T-helper 1 cell (primary cell): ENCODE measurements at regions not wholly inside any gene's neighbourhood (a gene's known extent, or its start where the extent isn't known, plus 50 kb on each side); places are given as distances from the start of the nearest gene placed in this dataset.
A peak's percentile ranks its signal among the peaks of the same experiment; 100 is the strongest.

Experiments used
- DNase-seq, 5 donors: peaks; one replicate each; pipeline ENCODE4 v3.0.0-alpha.2; 2012 to 2020

DNA sequence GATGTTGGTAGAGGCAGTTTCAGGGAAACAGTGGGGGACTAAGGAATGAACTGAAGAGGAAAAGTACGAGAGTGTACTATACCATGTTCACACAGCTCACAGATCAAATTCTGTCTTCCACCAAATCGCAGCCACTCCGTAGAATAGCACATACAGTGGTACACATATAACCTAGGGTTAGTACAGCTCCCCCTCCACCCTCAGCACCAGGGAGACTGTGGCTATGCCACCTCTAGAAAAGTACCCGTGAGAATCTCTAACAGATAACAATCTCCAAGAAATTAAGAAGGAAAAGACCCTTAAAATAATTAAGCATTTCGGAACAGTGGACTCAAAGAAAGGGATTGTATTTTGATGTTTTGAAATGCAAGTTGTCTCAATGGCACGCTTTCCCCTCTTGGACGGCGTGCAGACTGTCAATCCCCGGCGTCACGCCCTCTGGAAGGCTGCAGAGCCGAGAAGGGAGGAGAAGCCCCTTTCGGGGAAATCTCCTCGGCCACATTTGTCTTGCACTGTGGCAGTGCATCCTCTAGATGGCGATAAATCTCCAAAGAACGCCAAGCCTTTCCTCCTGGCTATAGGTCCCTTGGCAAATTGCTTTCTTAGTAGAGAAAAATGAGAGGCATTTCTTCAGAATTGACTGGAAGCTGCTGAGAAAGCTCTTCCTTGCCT, 345.0 kb downstream of the REEP3 start:
- DNase-seq: peak in 3 of 5 donors; percentile 4 to 20 (median 8)

DNA sequence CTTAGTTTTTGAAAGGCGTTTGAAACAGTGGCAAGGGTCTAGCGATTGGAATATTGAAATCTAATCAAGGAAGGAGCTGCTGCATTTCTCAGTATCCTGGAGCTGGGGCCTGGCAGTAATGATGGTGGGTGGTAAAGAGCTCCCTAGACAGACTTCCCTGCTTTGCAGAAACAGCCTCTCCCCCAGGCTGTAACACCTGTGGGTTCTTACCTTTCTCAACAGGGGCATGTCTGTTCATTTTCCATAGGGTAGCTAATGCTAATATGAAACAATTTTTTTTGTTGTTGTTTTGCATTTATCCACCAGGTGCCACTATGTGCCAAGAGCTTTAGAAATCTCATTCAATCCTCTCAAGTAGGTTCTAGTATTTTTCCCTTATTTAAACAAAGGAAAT, 345.5 kb downstream of the REEP3 start:
- DNase-seq: no peak

DNA sequence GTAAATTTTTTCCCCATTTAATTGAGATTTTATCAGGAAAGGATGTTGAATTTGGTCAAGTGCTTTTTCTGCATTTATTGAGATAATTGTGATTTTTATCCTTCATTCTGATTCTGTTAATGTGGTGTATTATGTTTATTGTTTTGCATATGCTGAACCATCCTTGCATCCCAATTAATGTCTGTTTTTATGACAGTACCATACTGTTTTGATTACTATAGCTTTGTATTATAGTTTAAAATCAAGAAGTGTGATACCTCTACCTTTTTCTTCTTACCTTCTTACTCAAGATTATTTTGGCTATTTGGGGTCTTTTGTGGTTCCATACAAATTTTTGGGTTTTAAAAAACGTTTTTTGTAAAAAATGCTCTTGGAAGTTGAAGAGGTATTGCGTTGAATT, 357.2 kb downstream of the REEP3 start:
- DNase-seq: no peak

DNA sequence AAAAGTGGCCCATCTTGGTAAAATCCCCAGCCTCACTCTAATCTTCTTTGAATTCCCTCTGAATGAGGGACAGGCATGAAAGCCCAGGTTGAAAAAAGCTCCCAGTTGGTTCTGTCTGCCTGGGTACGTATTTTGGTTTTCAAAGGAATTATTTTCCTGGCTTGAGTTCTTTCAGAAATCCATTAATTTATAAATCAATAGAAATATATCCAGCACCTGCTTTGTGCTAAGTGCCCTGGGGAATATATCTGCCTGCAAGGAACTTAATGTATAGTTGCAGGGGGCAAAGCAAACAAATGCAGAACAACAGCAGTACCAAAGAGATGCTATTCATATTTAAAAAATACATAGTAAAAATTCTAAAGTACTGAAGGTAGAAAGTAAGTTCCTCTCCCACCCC, 362.7 kb downstream of the REEP3 start:
- DNase-seq: no peak

DNA sequence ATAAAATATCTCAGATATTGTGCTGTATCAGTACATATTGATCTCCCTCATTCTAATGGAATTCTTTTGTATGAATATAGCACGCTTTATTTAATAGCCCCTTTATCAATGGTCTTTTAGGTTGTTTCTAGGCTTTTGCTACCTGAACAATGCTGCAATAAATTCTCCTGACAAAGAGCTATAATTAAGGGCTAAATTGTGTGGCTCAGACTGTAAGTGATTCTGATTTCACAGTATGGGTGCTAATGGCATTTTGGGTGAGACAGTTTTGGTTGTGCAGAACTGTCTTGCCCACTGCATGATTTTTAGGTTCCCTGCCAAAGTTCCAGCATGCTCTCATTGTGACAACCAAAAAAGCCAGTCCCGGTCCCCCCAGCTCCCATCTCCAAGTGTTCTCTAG, 363.2 kb downstream of the REEP3 start:
- no peak for DNase-seq

DNA sequence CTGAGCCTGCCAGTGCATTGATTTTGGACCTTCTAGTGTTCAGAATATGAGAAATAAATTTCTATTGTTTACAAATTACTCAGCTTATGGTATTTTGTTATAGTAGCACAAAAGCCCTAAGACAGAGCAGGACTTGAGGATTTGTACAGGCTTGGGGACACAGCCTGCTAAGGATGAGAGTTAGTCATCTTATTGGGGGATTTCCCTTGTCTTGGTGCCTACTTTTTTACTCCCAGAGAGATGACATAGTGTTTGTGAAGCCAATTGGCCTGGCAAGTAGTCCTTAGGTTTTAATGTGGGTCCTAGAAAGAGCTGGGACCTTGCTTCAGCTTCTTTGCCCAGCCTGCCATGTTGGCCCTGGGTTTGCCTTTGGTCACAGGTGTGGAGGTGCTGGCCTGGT, 364.0 kb downstream of the REEP3 start:
- no peak for DNase-seq

DNA sequence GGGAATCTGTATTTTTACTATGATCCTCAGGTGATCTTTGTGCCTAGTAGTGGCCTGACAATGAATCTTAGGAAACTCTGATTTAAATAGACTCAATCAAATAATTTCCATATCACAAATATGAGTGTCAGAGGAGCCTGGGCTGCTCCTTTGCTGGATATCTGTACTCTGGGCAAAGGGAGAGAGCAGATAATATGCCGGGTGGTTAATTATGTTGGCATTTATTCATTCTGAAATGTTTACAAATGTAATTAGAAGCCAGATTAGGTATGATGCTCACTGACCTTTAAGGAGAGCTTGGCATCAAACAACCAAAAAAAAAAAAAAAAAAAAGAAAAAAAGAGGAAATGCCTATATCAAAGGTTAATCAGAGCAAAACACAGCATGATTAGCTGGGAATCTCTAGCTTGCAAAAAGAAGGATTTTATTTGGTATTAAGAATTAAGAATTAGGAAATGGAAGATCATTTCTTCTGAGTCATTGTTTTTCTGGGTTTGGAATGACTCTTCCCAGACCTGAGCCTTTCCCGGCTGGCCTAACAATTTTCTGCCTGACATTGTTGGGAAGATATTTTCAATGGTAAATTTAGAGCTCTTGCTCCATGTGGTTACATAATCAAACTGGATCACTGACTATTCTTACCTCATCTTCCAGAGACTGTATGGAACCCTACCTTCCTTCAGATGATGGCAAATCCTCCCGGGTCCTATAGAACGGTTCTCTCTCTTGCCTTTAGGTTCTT, 365.3 kb downstream of the REEP3 start:
- no peak for DNase-seq

DNA sequence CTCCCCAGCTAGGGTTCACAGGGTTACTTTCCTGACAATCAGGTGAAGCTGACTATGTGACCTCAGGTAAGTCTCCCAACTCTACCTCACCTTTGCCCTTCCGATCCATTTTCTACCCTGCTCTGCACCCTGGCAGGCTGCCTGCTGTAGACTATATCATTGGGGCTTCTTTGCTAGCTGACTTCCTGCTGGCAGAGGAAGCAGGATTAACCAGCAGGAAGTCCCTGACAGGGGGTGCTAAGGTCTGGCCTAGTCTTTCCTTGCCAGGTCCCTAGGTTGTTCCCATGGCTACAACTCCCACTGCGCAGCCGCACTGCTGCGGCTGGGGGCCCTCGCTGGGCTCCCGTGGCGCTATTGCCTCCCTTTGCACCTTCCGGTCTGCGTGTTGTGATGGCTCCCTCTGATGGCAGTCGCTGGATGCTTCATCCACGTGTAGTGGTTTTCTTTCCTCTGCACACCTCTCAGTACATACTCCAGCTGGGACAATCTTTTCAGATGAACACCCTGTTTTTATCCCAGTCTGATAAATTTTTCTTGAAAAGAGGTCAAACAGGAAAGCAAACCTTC, 365.9 kb downstream of the REEP3 start:
- DNase-seq: no peak

DNA sequence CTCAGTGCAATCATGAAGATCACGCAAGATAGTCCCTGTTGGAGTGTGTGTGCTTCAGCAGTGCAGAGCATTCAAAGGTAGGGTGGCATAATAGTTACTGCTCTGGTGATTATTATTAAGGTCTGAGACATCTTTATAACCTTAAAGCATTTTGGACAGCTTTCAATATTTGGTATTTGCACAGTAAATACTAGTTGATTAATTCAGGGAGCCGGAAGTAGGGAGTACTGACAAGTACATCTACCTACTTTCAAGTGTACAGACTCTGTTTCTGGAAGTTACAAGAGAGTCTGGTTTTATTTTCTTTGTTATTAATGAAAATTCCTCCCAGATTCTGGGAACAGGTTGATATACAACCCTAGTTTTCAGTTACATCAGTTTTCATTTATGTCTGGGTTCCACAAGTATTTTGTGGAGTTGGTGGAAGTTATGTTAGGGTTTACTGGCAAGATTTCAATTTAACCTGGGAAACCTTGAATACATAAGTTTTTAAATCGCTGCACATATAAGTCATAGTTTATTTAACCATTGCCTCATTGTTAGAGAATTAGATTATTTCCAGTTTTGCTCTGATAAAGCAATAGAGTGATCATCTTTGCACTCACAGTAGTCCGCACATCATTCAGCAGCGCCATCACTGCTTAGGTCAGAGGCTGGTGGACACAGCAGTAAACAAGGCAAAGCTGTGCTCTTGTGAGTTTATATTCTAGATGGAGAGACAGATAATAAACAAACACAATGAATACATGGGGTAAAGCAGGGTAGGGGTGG, 366.6 kb downstream of the REEP3 start:
- no peak for DNase-seq

DNA sequence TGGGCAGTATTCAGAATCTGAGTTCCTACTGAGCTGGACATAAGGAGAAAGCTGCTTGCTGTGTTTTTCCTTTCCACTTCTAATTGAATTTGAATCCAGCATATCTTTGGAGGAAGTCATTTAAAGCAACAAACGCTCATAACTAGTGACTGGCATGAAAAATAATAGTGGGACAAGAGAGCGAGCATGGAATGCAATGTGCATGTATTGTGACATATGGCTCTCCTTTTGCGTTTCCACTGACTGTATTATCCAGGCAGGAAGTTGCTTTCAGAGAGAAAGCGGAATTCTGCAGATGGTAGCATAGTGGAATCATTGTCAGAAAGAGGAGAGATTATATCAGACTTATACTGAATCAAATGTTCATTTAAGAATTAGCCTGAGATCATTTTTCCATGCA, 368.6 kb downstream of the REEP3 start:
- DNase-seq: no peak

DNA sequence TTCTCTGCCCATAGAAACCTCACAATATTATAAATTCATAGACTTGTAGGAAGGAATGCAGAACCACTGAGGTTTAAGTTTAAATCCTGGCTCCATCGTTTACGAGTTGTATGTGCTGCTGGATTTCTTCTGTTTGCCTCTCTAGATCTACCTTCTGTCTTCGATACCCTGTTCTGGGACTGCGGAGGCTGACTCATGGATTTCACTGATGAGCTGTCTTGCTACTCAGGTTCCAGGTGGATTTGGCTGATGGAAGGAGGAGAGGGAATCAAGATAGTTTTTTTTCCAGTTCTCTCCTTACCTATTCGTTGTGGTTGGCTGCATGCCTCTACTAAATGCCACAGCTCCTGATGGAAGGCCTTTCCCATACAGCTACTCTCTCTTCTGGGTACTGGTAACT, 375.8 kb downstream of the REEP3 start:
- DNase-seq: no peak

DNA sequence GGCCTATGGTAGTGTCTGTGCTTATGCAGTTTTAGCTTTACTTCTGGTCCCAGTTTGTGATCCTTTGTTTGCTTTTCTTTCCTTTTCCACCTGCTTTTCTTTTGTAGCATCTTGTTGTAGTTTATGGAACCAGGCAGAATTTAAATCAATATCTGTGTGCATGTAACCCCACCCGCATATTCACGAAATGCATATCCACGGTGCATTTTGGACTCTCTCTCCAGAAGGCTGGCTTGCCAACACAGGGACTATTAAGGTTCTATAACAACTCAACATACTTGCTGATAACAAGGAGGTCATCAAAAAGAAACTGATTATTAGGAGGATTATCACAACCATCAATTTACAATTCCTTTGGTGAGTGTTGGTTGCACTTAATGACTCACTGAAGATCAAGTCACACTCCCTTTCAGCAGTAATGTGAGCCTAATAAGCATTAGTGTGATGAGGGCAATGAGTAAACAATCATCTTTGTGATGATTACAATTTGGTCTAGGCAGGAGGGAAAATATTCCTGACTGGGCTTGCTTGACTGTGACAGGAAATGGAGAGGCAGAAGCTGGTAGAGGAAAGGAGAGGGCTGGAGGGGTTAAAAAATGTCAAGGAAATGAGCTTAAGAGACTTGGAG, 378.6 kb downstream of the REEP3 start:
- no peak for DNase-seq

DNA sequence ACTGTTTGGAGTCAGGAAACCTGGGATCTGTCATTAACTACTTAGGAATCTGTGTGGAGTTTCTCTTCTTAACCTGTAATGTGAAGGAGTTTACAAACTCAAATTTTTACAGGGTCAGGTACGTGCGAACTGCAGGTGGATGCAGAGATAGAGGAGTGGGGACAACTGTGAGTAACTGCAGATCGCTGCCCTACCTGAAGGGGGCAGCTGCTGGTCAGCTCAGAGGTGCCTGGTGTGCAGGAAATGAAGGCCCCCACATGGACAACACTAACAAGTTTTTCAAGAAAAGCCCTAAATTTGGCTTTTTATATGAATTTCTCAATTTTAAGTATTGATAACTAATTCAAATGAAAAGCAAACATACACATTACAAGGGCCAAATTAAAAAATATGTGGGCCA, 380.0 kb downstream of the REEP3 start:
- DNase-seq: no peak

DNA sequence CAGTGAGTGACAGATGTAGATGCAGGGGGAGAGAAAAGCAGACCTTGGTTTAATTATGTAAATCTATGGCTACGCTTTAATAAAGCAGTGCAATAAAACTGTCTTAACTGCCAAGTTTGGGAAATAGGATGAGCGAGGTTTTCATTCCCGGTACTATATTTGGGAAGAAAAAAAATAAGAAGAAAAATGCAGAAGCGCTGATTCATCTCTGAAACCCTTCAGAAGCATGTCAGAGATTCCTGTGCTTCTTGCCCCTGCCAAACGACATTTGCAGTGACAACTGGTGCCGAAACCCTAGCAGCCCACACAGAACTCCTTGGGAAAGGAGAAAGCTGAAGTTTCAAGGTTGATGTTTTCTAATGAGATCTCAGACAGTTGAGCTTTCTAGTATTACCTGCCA, 380.7 kb downstream of the REEP3 start:
- DNase-seq: no peak

DNA sequence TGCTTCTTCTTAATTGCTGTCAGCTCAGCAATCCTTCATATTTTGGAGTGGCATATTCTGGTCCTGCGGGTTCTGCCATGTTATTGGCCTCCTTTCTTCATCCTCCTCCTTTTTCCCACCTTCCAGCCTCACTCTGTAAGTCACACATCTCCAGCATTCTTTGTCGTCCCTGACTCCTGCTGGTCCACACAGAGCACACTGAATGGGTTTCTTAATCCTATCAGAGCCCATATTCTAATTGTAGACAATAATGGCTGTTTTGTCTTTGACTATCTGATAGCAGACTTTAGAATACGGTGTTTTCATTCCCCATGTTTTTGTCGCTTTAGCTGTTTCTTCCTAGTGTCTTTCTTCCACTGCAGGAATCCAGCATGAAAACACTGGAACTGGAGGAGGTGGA, 389.6 kb downstream of the REEP3 start:
- DNase-seq: no peak

DNA sequence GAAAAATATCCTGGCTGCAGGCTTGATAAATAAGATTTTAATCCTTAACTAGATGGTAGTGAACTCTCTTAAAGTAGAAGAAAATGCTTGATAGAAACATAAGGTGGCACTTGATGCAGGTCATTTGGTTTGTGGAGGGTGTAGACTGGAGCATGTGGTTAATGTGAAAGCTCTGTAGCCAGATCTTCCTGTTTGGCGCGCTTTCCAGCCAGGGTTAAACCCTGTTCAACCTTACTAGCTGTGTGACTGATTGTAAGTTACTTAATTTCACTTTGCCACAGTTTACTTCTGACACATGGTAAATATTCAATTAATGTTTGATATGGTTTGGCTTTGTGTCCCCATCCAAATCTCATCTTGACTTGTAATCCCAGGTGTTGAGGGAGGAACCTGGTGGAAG, 394.0 kb downstream of the REEP3 start:
- no peak for DNase-seq

DNA sequence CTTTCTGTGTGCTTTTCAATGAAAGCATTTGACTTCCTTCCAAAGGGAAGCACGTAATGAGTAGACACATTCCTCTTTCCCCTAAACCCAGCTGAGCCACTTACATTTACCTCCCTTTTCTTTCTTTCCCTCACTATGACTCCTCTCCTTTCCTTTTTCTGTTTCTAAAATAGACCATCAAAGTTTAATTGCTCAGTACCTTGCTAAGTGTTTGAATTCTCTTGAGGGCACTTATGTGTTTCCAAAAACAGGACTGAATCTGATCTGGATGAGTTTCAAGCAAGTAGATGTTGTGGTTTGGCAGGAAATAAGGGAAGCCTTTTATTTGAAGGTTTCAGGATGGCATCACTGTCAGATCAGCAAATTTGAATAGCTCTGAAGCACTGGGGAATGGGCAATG, 396.2 kb downstream of the REEP3 start:
- DNase-seq: no peak

DNA sequence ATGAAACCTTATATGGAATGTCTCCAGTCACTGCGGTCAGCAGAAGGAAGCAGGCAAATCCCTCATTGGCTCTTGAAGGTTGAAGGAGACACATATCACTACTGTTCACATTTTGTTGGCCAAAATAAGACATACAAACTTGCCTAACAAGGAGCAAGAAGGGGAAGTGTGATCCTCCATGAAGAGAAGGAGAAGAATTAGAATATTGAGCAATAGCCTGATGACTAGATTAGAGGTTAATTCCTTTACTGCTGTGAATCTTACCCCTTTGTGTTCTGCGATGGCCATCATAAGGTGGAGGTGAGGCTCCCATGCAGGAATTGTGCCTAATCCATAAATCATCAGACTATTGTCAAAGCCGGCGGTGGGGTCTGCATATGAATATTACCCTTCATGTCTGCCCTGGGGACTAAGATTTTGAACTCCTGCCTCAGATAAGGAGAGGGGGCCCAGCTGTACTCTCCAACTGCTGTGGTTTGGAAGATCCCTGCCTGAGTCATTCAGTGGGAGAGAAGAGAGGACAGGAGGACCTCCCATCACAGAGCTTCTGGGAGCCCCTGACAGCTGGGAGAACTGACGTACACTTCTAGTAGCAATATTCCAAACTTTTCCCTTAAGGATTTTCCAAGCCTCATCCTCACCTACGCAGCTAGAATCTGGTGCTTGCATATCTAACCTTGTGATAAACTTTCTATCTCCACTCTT, 398.5 kb downstream of the REEP3 start:
- DNase-seq: no peak

DNA sequence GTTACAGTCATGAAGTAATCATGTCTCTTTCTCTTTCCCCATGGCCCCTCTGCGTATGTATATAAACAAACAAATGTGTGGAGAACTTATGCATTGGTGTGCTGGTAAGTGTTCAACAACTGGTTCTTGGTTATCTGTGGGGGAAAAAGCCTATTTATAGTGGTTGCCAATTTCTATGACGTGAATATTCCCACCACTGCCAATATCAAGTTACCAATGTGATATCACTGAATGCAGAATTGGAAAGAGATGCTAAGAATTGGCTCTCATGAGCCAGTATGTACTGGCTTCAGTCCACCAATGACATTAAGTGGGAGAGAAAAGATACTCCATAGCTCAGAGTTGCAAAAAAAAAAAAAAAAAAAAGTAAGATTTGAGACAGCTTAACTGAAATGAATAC, 399.7 kb downstream of the REEP3 start:
- no peak for DNase-seq

DNA sequence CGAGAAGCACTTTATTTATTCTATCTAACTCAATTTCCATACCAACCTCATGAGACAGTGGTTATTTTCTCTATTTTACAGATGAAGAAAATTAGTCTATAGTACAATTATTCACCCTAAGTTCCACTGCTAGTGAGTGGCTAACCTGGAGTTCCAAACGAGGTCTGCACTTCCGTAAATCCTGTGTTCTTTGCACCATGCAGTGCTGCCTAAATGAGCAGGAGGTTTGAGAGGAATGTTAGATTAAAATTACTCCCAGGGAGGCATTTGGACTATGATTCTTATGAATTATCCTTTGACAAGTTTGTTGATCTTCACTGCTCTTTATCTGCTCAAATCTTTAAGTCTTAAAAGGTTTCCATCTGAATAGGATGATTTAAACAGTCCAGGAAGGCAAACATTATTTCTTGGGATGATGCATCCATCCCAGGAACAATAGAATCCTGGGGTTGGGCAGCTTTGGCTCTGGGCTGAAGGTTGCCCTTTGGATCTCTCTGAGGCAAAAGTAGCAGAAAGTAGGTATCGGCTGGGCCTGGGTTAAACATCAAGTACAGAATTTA, 400.8 kb downstream of the REEP3 start:
- DNase-seq: no peak

DNA sequence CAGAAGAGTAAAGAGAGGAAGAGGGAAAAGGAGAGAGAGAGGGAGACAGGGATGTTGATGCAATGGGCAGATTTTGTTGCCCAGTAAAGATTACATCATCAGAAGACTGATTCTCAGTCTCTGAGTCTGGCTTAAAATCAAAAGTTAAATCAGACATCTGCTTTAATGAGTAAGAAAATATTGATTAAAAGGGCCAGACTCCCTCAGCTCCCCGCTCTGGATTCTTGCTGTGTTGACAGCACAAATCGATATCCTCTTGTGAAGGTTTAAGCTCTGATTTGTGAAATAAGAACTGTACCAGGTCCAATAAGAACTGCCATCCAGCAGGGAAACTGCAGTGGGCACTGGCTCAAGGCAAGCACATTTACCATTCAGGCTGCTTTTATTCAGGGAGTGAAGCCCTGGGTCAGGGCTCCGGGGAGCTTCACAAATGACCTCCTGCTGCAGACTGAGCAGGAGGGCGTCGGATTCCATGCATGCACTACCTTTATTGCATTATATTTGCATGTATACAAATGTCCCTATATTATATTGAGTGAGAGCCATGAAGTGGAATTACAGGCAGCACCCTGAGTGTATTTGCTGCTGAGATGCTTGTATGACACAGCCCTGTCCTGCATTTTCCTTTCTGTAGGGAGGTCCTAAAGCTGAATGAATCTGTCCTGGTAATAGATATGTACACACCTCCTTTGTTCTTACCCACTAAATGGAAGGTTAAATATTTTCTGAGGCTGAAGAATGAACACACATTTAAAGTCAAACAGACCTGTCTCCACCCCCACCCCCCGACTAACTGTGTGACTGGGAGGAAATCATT, 401.5 kb downstream of the REEP3 start:
- DNase-seq: no peak
